Heart right ventricle (tissue), 16 donors: ENCODE measurements at regions not wholly inside any gene's neighbourhood (a gene's known extent, or its start where the extent isn't known, plus 50 kb on each side); places are given as distances from the start of the nearest gene placed in this dataset.
"Not testable (repeated sequence)": the region's sequence is repeated elsewhere in the genome, so short reads cannot be mapped to it uniquely, and the experiment has no call there.

ENCODE experiments used
- ATAC-seq, 8 donors: fragments of 200-7000 bp; cut with Tn5 transposase; one replicate each; pipeline ENCODE4 v1.9.1; 2020; ENCODE audit warnings: mild to moderate bottlenecking in 8 of 8, moderate library complexity in 8 of 8, moderate number of reproducible peaks in 1 of 8
- DNase-seq, 2 donors: peaks; one replicate each; pipeline ENCODE4 v3.0.0-alpha.2; 2020
- H3K27ac ChIP-seq, 10 donors: fragments of 200-600 bp; sonication (generic) in 2 of 10; one replicate each; pipeline versions ENCODE4 v1.5.0 to v1.8.0; 2020 to 2022; ENCODE audit warnings: mild to moderate bottlenecking in 3 of 10
- H3K27me3 ChIP-seq, 7 donors: fragments of 200-600 bp; one replicate each; pipeline ENCODE4 v1.8.0; 2021 to 2022; ENCODE audit warnings: mild to moderate bottlenecking in 2 of 7
- H3K36me3 ChIP-seq, 9 donors: fragments of 200-600 bp; sonication (generic) in 1 of 9; one replicate each; pipeline versions ENCODE4 v1.5.0 to v1.8.0; 2020 to 2022; ENCODE audit warnings: mild to moderate bottlenecking in 2 of 9
- H3K4me1 ChIP-seq, 9 donors: fragments of 200-600 bp; sonication (generic) in 1 of 9; one replicate each; pipeline versions ENCODE4 v1.5.0 to v1.8.0; 2020 to 2022; ENCODE audit warnings: mild to moderate bottlenecking in 4 of 9
- H3K4me3 ChIP-seq, 10 donors: fragments of 200-600 bp; sonication (generic) in 2 of 10; one replicate each; pipeline versions ENCODE4 v1.5.0 to v1.8.0; 2020 to 2022; ENCODE audit warnings: mild to moderate bottlenecking in 7 of 10, moderate library complexity in 2 of 10
- H3K9me3 ChIP-seq, 11 donors: fragments of 200-600 bp in 10 of 11; sonication (generic) in 2 of 11; one replicate each; pipeline versions ENCODE4 v1.5.0 to v1.8.0; 2013 to 2022; ENCODE audit warnings: mild to moderate bottlenecking in 2 of 11, control low read depth in 1 of 11, moderate library complexity in 1 of 11
- WGBS, 2 donors: extraction: QIAGEN DNeasy Blood & Tissue Kit; methylation state at CpG; one replicate each; pipeline ENCODE4 v1.1.7; 2013; ENCODE audit warnings: inconsistent platforms in 1 of 2; 5-methylcytosine and 5-hydroxymethylcytosine counted together
- intact Hi-C, 10 donors: fragments of 100-400 bp; cut with DNase I; formaldehyde crosslinking; loops; one replicate each; pipeline versions ENCODE4 v1.11.1 to v1.14.2; 2022
- TF ChIP-seq, protein P1 (sequence below), 9 donors: fragments of 200-600 bp; sonication (generic) in 2 of 9; IDR thresholded peaks; one replicate each; pipeline versions ENCODE4 v1.5.0 to v1.8.0; 2021 to 2022; ENCODE audit warnings: antibody characterized with exemption in 9 of 9, mild to moderate bottlenecking in 5 of 9, moderate library complexity in 1 of 9
- donor health status: Arrhythmogenic right ventricular cardiomyopathy.
- donor health status: ischemic (EF 13 %, LVEDD 7.1; RV severe dilation, severe dysfunction).
- donor health status: healthy with polysubstance abuse.
- donor health status: DM: no; HTN: yes; CAD: no.
- donor health status: DM: no; HTN: no; CAD: no.
- donor health status: ischemic (EF 25% LVEDD 6.9; RV normal size, moderate dysfunction).
- donor health status: ischemic (EF 25% LVEDD 5.7; RV mildly dilated, moderate dysfunction).
- donor health status: healthy.
- donor health status: DM: yes; HTN: yes; CAD: no.
- donor health status: Ischemic cardiomyopathy.
- donor health status: ischemic (EF 35%, LVEDD 5.7; RV mildly dilated, moderate dysfunction).
- donor health status: nonischemic (EF 11% LVEDD 7.7; RV severe dilation, severe dysfunction).
- donor health status: DM: yes; HTN: yes; CAD: no.
- donor health status: PGD.
- donor health status: ischemic (EF 29% LVEDD 5.4; RV normal size, mild dysfunction).
- donor health status: nonischemic (EF 23%, LVEDD 6.1; RV moderate dilation, normal function).

DNA sequence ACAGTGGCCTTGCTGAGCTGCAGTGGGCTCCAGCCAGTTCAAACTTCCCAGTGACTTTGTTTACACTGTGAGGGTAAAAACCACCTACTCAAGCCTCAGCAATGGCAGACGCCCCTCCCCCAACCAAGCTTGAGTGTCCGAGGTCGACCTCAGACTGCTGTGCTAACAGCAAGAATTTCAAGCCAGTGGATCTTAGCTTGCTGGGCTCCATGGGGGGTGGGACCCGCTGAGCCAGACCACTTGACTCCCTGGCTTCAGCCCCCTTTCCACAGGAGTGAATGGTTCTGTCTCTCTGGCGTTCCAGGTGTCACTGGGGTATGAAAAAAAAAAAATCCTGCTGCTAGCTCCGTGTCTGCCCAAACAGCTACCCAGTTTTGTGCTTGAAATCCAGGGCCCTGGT lies 168.9 kb upstream of the INTU start:
- TF ChIP-seq, protein P1, sequence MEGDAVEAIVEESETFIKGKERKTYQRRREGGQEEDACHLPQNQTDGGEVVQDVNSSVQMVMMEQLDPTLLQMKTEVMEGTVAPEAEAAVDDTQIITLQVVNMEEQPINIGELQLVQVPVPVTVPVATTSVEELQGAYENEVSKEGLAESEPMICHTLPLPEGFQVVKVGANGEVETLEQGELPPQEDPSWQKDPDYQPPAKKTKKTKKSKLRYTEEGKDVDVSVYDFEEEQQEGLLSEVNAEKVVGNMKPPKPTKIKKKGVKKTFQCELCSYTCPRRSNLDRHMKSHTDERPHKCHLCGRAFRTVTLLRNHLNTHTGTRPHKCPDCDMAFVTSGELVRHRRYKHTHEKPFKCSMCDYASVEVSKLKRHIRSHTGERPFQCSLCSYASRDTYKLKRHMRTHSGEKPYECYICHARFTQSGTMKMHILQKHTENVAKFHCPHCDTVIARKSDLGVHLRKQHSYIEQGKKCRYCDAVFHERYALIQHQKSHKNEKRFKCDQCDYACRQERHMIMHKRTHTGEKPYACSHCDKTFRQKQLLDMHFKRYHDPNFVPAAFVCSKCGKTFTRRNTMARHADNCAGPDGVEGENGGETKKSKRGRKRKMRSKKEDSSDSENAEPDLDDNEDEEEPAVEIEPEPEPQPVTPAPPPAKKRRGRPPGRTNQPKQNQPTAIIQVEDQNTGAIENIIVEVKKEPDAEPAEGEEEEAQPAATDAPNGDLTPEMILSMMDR (IDR thresholded peaks at IDR 0.05): no peak
- intact Hi-C loops: no loop called here
- peaks cover 0 to 8% (median 0%) of the 10 kb centered on the region in 7 donors for H3K27me3 ChIP-seq
- H3K4me3 ChIP-seq: no peak overlapping the region
- no peaks in the 10 kb centered on the region for H3K4me1 ChIP-seq
- ATAC-seq (no peak), DNase-seq (no peak)
- peaks cover 0 to 7% (median 0%) of the 10 kb centered on the region in 11 donors for H3K9me3 ChIP-seq
- 41 to 50% methylated on average over 6 of the region's 6 CpGs for WGBS, 2 donors
- H3K27ac ChIP-seq: no peak overlapping the region
- no peaks in the 10 kb centered on the region for H3K36me3 ChIP-seq

DNA sequence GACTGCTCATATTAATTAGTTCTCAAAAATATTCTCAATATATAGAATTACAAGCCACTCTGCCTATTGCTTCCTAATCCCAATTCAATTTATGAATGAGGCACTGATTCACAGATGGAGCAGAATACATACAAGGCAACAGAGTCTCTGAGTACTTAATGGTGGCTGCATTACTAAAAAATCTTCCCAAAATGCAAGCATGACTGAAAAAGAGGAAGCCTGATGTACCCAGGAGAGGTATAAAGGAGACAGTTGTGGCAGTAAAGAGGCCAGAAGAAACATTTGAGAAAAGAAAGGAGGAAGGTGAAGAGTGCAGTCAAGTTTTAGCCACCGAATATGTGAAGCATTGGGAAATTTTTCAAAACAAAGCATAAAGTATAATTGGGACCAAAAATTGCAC lies 163.2 kb upstream of the INTU start:
- Histone ChIP-seq H3K27me3 (no peaks in the 10 kb centered on the region), H3K4me3 (no peak overlapping the region), H3K36me3 (no peaks in the 10 kb centered on the region), H3K4me1 (no peaks in the 10 kb centered on the region), H3K9me3 (peaks cover 0 to 12% (median 0%) of the 10 kb centered on the region in 11 donors), H3K27ac (no peak overlapping the region)
- DNase-seq (no peak), ATAC-seq (no peak)
- intact Hi-C loops: no loop called here
- TF ChIP-seq, protein P1 (IDR thresholded peaks at IDR 0.05): no peak
- 88 to 94% methylated on average over 1 of the region's 1 CpG for WGBS, 2 donors

DNA sequence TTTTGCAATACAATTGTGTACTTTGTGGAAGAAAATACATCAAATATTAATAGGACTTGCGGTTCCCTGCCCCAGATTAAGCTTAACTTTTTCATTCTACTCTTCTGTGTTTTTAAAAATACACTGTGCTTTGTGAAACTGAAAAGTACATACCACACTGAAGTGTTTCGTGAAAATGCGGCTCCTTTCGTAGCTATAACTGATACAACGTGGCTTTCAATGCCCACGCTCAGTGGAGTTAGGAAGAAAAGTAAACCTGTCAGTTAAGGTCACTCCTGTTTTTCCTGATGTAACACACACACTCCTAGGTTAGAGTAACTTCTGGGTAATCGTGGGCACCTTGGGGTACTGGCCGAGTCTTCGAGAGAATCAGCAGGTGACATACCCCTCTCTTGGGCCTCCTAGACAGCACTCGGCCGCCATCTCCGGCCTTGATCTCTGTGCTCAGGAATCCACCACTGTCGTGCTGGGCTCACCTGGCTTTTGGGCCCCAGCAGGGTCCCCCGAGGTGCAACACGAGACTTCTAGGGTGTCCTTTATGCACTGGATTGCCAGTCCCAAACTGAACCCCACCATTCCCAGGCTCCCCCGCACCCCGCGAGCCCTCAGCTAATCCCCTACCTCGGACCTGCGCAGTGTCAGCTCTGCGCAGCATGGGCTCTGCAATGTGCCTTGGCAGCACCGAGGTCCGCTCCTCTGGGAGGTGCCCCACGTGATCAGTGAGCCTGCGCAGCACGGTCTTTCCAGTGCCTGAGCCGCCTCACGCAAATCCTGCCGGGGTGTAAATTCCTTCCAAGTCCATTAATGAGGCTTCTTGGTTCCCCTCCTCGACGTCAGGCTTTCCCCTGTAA lies 162.6 kb upstream of the INTU start:
- DNase-seq (no peak), ATAC-seq (no peak)
- intact Hi-C loops: no loop called here
- no peaks in the 10 kb centered on the region for H3K4me1 ChIP-seq
- WGBS, 2 donors: 95 to 98% methylated on average over 31 of the region's 31 CpGs
- H3K4me3 ChIP-seq: no peak overlapping the region
- H3K36me3 ChIP-seq: no peaks in the 10 kb centered on the region
- TF ChIP-seq, protein P1 (IDR thresholded peaks at IDR 0.05): no peak
- H3K9me3 ChIP-seq: peaks cover 0 to 12% (median 0%) of the 10 kb centered on the region in 11 donors
- H3K27me3 ChIP-seq: no peaks in the 10 kb centered on the region
- H3K27ac ChIP-seq: no peak overlapping the region

DNA sequence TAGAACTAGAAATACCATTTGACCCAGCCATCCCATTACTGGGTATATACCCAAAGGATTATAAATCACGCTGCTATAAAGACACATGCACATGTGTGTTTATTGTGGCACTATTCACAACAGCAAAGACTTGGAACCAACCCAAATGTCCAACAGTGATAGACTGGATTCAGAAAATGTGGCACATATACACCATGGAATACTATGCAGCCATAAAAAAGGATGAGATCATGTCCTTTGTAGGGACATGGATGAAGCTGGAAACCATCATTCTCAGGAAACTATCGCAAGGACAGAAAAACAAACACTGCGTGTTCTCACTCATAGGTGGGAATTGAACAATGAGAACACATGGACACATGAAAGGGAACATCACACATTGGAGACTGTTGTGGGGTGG lies 154.5 kb upstream of the INTU start:
- H3K4me3 ChIP-seq, H3K9me3 ChIP-seq, H3K4me1 ChIP-seq, H3K27ac ChIP-seq, DNase-seq, H3K27me3 ChIP-seq, H3K36me3 ChIP-seq, intact Hi-C loops, ATAC-seq: not testable (repeated sequence)
- WGBS, 2 donors: 91 to 100% methylated on average over 3 of the region's 3 CpGs

DNA sequence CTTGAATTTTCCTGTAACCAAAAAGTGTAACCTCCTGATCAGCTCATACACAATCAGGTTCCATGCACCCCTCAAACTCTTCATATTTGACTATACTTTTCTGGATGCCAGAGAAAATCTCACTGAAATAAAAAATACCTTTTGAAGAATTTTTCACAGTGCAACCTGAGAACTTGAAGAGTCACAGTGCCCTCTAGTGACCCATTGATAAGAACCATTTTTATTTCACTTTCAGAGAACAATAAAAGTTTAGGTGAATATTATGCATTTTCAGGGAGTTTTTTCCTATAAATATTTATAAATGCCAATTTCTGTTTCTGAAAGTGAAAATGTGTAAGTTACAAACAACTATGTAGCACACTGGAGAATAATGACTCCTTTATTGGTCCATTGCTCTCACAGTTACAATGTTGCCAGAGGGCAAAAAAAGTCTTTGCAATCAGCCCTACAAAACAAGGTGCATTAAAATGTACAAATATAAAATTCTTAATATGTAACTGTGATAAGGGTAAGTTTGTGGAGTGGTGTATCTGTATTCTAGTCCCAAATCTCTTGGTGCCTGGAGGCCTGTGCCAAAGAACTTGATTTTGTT lies 153.6 kb upstream of the INTU start:
- Histone ChIP-seq H3K9me3 (peaks cover 0 to 7% (median 0%) of the 10 kb centered on the region in 11 donors), H3K27ac (no peak overlapping the region), H3K4me1 (no peaks in the 10 kb centered on the region), H3K27me3 (no peaks in the 10 kb centered on the region), H3K36me3 (no peaks in the 10 kb centered on the region), H3K4me3 (no peak overlapping the region)
- TF ChIP-seq, protein P1 (IDR thresholded peaks at IDR 0.05): peak in 7 of 9 donors; percentile 45 to 68 (median 63)
- ATAC-seq (no peak), DNase-seq (no peak)
- intact Hi-C loops: no loop called here
